ENCODE measurements at regions not wholly inside any gene's neighbourhood (a gene's known extent, or its start where the extent isn't known, plus 50 kb on each side); places are given as distances from the start of the nearest gene placed in this dataset.

DNA sequence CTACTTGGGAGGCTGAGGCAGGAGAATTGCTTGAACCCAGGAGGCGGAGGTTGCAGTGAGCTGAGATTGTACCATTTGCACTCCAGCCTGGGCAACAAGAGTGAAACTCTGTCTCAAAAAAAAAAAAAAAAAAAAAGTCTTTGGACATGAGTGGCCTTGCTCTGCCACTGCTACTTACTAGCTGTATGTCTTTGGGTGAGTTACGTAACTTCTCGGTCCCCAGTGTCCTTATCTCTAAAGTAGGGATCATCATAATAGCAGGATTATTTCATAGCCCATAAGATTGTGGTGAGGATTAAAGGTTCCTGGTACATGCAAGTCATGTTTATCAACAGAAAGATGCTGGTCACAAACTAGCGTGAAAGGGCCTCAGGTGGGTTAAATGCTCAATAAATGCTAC lies 53.9 kb upstream of the HEPHL1 start:
- DNase-seq, result no peak

DNA sequence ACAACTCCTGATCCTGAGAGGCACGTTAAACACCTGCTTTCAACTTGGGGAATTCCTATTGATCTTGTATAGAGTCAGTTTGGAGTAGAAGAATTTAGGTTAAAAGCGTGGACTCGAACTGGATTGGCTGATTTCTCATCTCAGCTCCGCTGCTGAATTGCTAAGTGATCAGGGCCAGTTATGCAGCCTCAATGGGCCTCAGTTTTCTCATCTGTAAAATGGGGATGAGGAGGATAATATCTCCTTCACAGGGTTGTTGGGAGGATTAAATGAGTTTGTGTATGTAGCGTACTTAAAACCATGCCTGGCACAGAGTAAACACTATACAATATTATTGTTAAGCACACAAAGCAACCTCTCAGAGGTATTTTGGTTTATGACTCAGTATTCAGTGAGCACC lies 53.2 kb upstream of the HEPHL1 start:
- no peak for DNase-seq

GRCh38 chr11:93969925-93970922 lies 50.9 kb upstream of the HEPHL1 start:
- DNase-seq, result no peak

All from NCI-H1417 treated with DMSO at 0.1 percent for 48 hours (cell line).